Stomach (tissue), 8 donors: ENCODE measurements at regions not wholly inside any gene's neighbourhood (a gene's known extent, or its start where the extent isn't known, plus 50 kb on each side); places are given as distances from the start of the nearest gene placed in this dataset.

ENCODE experiments used
- DNase-seq, 2 donors: peaks; one replicate each; pipeline versions ENCODE4 v3.0.0 to v3.0.0-alpha.2; 2013 to 2019
- H3K27ac ChIP-seq, 5 donors: fragments of 200-600 bp in 4 of 5; sonication (generic) in 4 of 5; one replicate each; pipeline ENCODE4 v1.5.1; 2013 to 2019; ENCODE audit warnings: mild to moderate bottlenecking in 1 of 5, moderate library complexity in 1 of 5
- H3K27me3 ChIP-seq, 3 donors: fragments of 200-600 bp; sonication (generic); one replicate each; pipeline ENCODE4 v1.5.1; 2017 to 2019; ENCODE audit warnings: mixed run types in 1 of 3
- H3K36me3 ChIP-seq, 4 donors: fragments of 200-600 bp; sonication (generic); 1 replicate in 3 of 4; 2 replicates in 1 of 4; pipeline ENCODE4 v1.5.1; 2016 to 2019
- H3K4me1 ChIP-seq, 4 donors: fragments of 200-600 bp; sonication (generic); one replicate each; pipeline ENCODE4 v1.5.1; 2016 to 2019
- H3K4me3 ChIP-seq, 4 donors: fragments of 200-600 bp; sonication (generic) in 3 of 4; one replicate each; pipeline ENCODE4 v1.5.1; 2016 to 2019; ENCODE audit warnings: mild to moderate bottlenecking in 1 of 4
- H3K9me3 ChIP-seq, 4 donors: fragments of 200-600 bp; sonication (generic); one replicate each; pipeline ENCODE4 v1.5.1; 2016 to 2019
- CTCF ChIP-seq, 7 experiments: fragments of 450-650 bp in 4 of 7; fragments of 200-600 bp in 3 of 7; sonication (generic) in 3 of 7; IDR thresholded peaks; one replicate each; pipeline ENCODE4 v1.5.1; 2016 to 2019; ENCODE audit warnings: antibody characterized with exemption in 7 of 7, control low read depth in 2 of 7, mild to moderate bottlenecking in 1 of 7
- EP300 ChIP-seq: sonication (generic); formaldehyde crosslinking; IDR thresholded peaks from one replicate; pipeline ENCODE4 v1.6.1; 2017; ENCODE audit warnings: antibody characterized with exemption
- POLR2A ChIP-seq, 4 donors: fragments of 450-650 bp; IDR thresholded peaks; one replicate each; pipeline ENCODE4 v1.6.1; 2016; ENCODE audit warnings: antibody characterized with exemption in 4 of 4, control low read depth in 2 of 4, mild to moderate bottlenecking in 1 of 4, moderate library complexity in 1 of 4
- POLR2AphosphoS5 ChIP-seq, 3 donors: sonication (generic); formaldehyde crosslinking; IDR thresholded peaks; one replicate each; pipeline ENCODE4 v1.6.1; 2016; ENCODE audit warnings: antibody characterized with exemption in 3 of 3
- WGBS, 5 donors: extraction: QIAGEN DNeasy Blood & Tissue Kit in 3 of 5; methylation state at CpG; one replicate each; pipeline versions ENCODE4 v1.1.5 to v1.1.7; 2013 to 2018; 5-methylcytosine and 5-hydroxymethylcytosine counted together
- intact Hi-C: fragments of 100-400 bp; cut with DNase I; formaldehyde crosslinking; loops from one replicate; pipeline ENCODE4 v1.15.1; 2023; ENCODE audit warnings: low total_unique reads
- donor health status: healthy with polysubstance abuse.
- donor health status: Bipolar disorder and iron deficiency.
- donor health status: healthy.

- no peak for DNase-seq
- no peak overlapping the region for H3K27ac ChIP-seq
- H3K9me3 ChIP-seq = no peaks in the 10 kb centered on the region
- H3K27me3 ChIP-seq = no peaks in the 10 kb centered on the region
- intact Hi-C loops = no loop called here
- WGBS, 5 donors = 45 to 82% (median 76%) methylated on average over 2 of the region's 2 CpGs
- H3K4me1 ChIP-seq = no peaks in the 10 kb centered on the region
- no peak overlapping the region for H3K4me3 ChIP-seq
- TF ChIP-seq EP300 (no peak), POLR2AphosphoS5 (IDR thresholded peaks at IDR 0.05) (no peak), CTCF (IDR thresholded peaks at IDR 0.05) (no peak), POLR2A (IDR thresholded peaks at IDR 0.05) (no peak)
- no peaks in the 10 kb centered on the region for H3K36me3 ChIP-seq
Measured at GRCh38 chr3:159453945-159454344, 534.7 kb upstream of the IL12A start.

GRCh38 chr3:159455741-159456181, 532.9 kb upstream of the IL12A start:
- no peaks in the 10 kb centered on the region for H3K9me3 ChIP-seq
- H3K4me3 ChIP-seq = no peak overlapping the region
- H3K27ac ChIP-seq = no peak overlapping the region
- no peaks in the 10 kb centered on the region for H3K36me3 ChIP-seq
- no peaks in the 10 kb centered on the region for H3K4me1 ChIP-seq
- DNase-seq = no peak
- H3K27me3 ChIP-seq = no peaks in the 10 kb centered on the region
- TF ChIP-seq POLR2A (IDR thresholded peaks at IDR 0.05) = no peak
- TF ChIP-seq EP300 = no peak
- no peak for TF ChIP-seq CTCF (IDR thresholded peaks at IDR 0.05)
- TF ChIP-seq POLR2AphosphoS5 (IDR thresholded peaks at IDR 0.05) = no peak
- 78 to 88% (median 84%) methylated on average over 5 of the region's 5 CpGs for WGBS, 5 donors
- intact Hi-C loops = no loop called here

GRCh38 chr3:159458010-159458409, 530.6 kb upstream of the IL12A start:
- no peaks in the 10 kb centered on the region for H3K27me3 ChIP-seq
- H3K4me1 ChIP-seq = no peaks in the 10 kb centered on the region
- H3K36me3 ChIP-seq = no peaks in the 10 kb centered on the region
- H3K27ac ChIP-seq = no peak overlapping the region
- WGBS, 5 donors = 35 to 62% (median 43%) methylated on average over 2 of the region's 2 CpGs
- no peaks in the 10 kb centered on the region for H3K9me3 ChIP-seq
- H3K4me3 ChIP-seq = no peak overlapping the region
- TF ChIP-seq POLR2A (IDR thresholded peaks at IDR 0.05) = no peak
- TF ChIP-seq CTCF (IDR thresholded peaks at IDR 0.05) = no peak
- no peak for TF ChIP-seq POLR2AphosphoS5 (IDR thresholded peaks at IDR 0.05)
- no peak for TF ChIP-seq EP300
- intact Hi-C loops = no loop called here
- DNase-seq = peak in 1 of 2 donors; percentile 15

- H3K4me3 ChIP-seq = no peak overlapping the region
- H3K4me1 ChIP-seq = no peaks in the 10 kb centered on the region
- intact Hi-C loops = no loop called here
- no peak for DNase-seq
- no peak overlapping the region for H3K27ac ChIP-seq
- TF ChIP-seq CTCF (IDR thresholded peaks at IDR 0.05) (no peak), POLR2A (IDR thresholded peaks at IDR 0.05) (no peak), POLR2AphosphoS5 (IDR thresholded peaks at IDR 0.05) (no peak), EP300 (no peak)
- H3K36me3 ChIP-seq = no peaks in the 10 kb centered on the region
- 56 to 75% (median 66%) methylated on average over 2 of the region's 2 CpGs for WGBS, 5 donors
- no peaks in the 10 kb centered on the region for H3K27me3 ChIP-seq
- no peaks in the 10 kb centered on the region for H3K9me3 ChIP-seq
Measured at GRCh38 chr3:159458982-159459381, 529.7 kb upstream of the IL12A start.
